H1 (cell line): ENCODE measurements at regions not wholly inside any gene's neighbourhood (a gene's known extent, or its start where the extent isn't known, plus 50 kb on each side); places are given as distances from the start of the nearest gene placed in this dataset.

ENCODE experiments used
- EZH2 ChIP-seq: fragments of 200-600 bp; sonication (generic); IDR thresholded peaks from 2 replicates; pipeline ENCODE4 v1.7.1; 2012; ENCODE audit warnings: low read depth, mild to moderate bottlenecking, moderate library complexity, low read length, inconsistent platforms; ENCODE audit not compliant: severe bottlenecking
- RXRA ChIP-seq: IDR thresholded peaks from 2 replicates; pipeline ENCODE4 v1.6.1; 2011; ENCODE audit warnings: low read depth, mild to moderate bottlenecking, low read length, moderate library complexity; ENCODE audit not compliant: insufficient read depth
- SIRT6 ChIP-seq: IDR thresholded peaks from one replicate; pipeline ENCODE4 v1.7.1; 2012; ENCODE audit warnings: low read length, inconsistent platforms
- TBP ChIP-seq: IDR thresholded peaks from 2 replicates; pipeline ENCODE4 v1.6.1; 2011; ENCODE audit warnings: low read depth, low read length, improper control_type of control experiment

GRCh38 chr12:31206038-31206670 is 119.8 kb downstream of the SINHCAF start (continued):
- TF ChIP-seq SIRT6 (no peak), TBP (no peak), RXRA (no peak), EZH2 (no peak)
